Tibial nerve (tissue), 4 donors: ENCODE measurements at regions not wholly inside any gene's neighbourhood (a gene's known extent, or its start where the extent isn't known, plus 50 kb on each side); places are given as distances from the start of the nearest gene placed in this dataset.

ENCODE experiments used
- CTCF ChIP-seq, 5 experiments: fragments of 200-600 bp in 3 of 5; fragments of 450-650 bp in 2 of 5; sonication (generic) in 3 of 5; IDR thresholded peaks; one replicate each; pipeline ENCODE4 v1.5.1; 2016 to 2019; ENCODE audit warnings: antibody characterized with exemption in 5 of 5, mild to moderate bottlenecking in 3 of 5, moderate library complexity in 2 of 5
- EP300 ChIP-seq, 2 donors: sonication (generic); formaldehyde crosslinking; IDR thresholded peaks; one replicate each; pipeline ENCODE4 v1.6.1; 2017; ENCODE audit warnings: antibody characterized with exemption in 2 of 2, mild to moderate bottlenecking in 1 of 2

DNA sequence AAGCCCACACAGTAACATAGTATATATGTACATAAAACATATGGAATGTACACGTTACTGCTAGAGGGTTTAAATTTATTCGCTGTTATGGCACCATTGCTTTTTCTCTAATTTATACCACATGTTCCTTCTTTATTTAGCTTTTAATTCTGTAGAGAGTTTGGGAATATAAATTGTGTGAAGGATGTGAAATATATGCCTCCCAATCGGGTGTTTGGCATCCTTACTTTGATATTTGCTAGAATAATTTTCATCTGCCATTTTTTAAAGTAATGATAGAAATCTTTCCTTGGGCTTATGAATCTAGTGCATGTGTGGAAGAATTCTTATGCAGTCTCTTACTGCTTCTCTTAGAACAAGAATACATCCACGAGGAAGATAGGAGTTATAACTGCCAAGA is 509.8 kb upstream of the RAG2 start:
- no peak for TF ChIP-seq CTCF (IDR thresholded peaks at IDR 0.05)
- TF ChIP-seq EP300 (IDR thresholded peaks at IDR 0.05), result no peak
